Activated CD8-positive, alpha-beta memory T cell treated with anti-CD3 and anti-CD28 coated beads, Interleukin-2, amount 10 ng/mL, durations not matched to agents 7 days and 5 days (primary cell): ENCODE measurements at regions not wholly inside any gene's neighbourhood (a gene's known extent, or its start where the extent isn't known, plus 50 kb on each side); places are given as distances from the start of the nearest gene placed in this dataset.

Experiments used
- ATAC-seq: fragments of 150-1000 bp; cut with Tn5 transposase; one replicate; pipeline ENCODE4 v1.10.0; 2021; ENCODE audit warnings: moderate library complexity
- CTCF ChIA-PET: fragments of 350-600 bp; sonication (Branson Sonifier 250); formaldehyde crosslinking; loops from one replicate; lab custom pipeline; 2021; ENCODE audit warnings: antibody characterized with exemption; lab: Charles Lee
- DNase-seq: peaks from one replicate; pipeline ENCODE4 v3.0.0-alpha.2; 2020
- H3K27ac Mint-ChIP-seq: one replicate; pipeline ENCODE4 v1.8.0; 2021; ENCODE audit warnings: mild to moderate bottlenecking, mixed read lengths
- H3K27me3 Mint-ChIP-seq: one replicate; pipeline ENCODE4 v1.8.0; 2021; ENCODE audit warnings: mixed read lengths
- H3K36me3 Mint-ChIP-seq: one replicate; pipeline ENCODE4 v1.8.0; 2021; ENCODE audit warnings: mild to moderate bottlenecking, mixed read lengths
- H3K4me1 Mint-ChIP-seq: one replicate; pipeline ENCODE4 v1.8.0; 2021; ENCODE audit warnings: mixed read lengths
- H3K4me3 Mint-ChIP-seq: one replicate; pipeline ENCODE4 v1.8.0; 2021; ENCODE audit warnings: mild to moderate bottlenecking, moderate library complexity, mixed read lengths
- H3K9me3 Mint-ChIP-seq: one replicate; pipeline ENCODE4 v1.8.0; 2022; ENCODE audit warnings: low read depth, mixed read lengths

DNA sequence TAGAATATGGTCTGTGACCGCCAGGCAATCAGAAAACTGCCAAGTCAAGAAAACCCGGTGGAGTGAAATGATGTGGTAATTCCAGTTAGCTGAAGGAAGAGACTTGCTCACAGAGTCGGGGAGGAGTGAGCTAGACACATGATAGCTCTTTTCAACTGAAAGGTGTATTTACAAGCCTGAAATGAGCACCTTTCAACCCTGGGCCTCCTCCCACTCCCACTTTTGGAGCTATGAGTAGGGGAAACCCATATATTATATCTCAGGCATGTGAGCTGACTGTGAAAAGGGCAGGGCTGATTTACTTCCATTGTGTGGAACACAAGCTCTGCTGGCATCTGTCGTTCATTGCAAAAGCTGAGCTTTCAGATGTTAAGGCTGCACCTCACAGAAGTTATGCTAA, 960.2 kb downstream of the TUSC7 start:
- Mint-ChIP-seq H3K27ac (no peak overlapping the region), H3K36me3 (no peaks in the 10 kb centered on the region), H3K4me1 (no peaks in the 10 kb centered on the region), H3K4me3 (no peak overlapping the region), H3K27me3 (no peaks in the 10 kb centered on the region), H3K9me3 (peaks cover 9% of the 10 kb centered on the region)
- CTCF ChIA-PET: no interaction called here
- ATAC-seq (no peak), DNase-seq (no peak)

- ATAC-seq (no peak), DNase-seq (no peak)
- Mint-ChIP-seq H3K27ac (no peak overlapping the region), H3K9me3 (peaks cover 5% of the 10 kb centered on the region), H3K4me1 (no peaks in the 10 kb centered on the region), H3K36me3 (no peaks in the 10 kb centered on the region), H3K27me3 (no peaks in the 10 kb centered on the region), H3K4me3 (no peak overlapping the region)
- CTCF ChIA-PET: no interaction called here
Observed at GRCh38 chr3:117671722-117672318, 962.2 kb downstream of the TUSC7 start.

- no peaks in the 10 kb centered on the region for H3K27me3 Mint-ChIP-seq
- H3K27ac Mint-ChIP-seq: no peak overlapping the region
- ATAC-seq (no peak), DNase-seq (no peak)
- no peaks in the 10 kb centered on the region for H3K36me3 Mint-ChIP-seq
- no peaks in the 10 kb centered on the region for H3K4me1 Mint-ChIP-seq
- no peak overlapping the region for H3K4me3 Mint-ChIP-seq
- CTCF ChIA-PET: no interaction called here
- peaks cover 5% of the 10 kb centered on the region for H3K9me3 Mint-ChIP-seq
Observed at GRCh38 chr3:117674321-117674720, 964.7 kb downstream of the TUSC7 start.

DNA sequence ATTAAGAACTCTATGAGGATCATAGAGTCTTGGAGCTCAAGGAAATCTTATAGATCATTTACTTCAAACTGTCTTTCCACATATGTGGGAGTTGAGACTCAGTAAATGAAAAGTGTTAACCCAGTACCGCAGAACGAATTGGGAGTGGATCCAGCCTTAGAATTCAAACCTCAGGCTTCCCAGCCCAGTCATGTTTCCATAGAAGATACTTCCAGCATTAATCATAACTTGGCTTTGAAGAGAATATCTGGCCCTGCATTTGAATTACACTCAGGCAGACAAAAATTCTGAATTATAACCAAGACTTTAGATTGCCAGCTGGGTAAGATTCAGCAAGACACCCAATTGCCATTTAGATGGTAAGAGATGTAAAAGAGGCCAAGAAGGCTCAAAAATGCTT, 972.0 kb downstream of the TUSC7 start:
- Mint-ChIP-seq H3K4me1 (no peaks in the 10 kb centered on the region), H3K9me3 (no peaks in the 10 kb centered on the region), H3K27me3 (no peaks in the 10 kb centered on the region), H3K36me3 (no peaks in the 10 kb centered on the region), H3K4me3 (no peak overlapping the region), H3K27ac (no peak overlapping the region)
- CTCF ChIA-PET: no interaction called here
- no peak for ATAC-seq
- no peak for DNase-seq

DNA sequence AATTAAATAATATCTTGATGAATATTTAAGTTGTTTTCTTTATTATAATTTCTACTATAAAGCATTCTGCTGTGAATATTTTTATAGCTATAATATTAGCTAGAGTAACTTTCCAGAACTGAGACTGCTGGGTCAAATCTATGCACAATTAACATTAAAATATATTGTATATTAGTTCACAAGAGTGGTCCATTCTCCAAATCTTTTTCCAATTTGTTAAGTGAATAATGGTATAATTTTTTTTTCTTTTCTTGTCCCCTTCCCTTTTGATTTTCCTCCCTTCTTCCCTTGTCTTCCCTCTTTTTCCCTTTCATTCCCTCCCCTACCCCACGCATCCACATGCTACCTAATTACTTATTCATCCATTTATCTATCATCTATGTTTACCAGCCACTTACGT, 977.5 kb downstream of the TUSC7 start:
- Mint-ChIP-seq H3K36me3 (no peaks in the 10 kb centered on the region), H3K4me3 (no peak overlapping the region)
- CTCF ChIA-PET: no interaction called here

DNA sequence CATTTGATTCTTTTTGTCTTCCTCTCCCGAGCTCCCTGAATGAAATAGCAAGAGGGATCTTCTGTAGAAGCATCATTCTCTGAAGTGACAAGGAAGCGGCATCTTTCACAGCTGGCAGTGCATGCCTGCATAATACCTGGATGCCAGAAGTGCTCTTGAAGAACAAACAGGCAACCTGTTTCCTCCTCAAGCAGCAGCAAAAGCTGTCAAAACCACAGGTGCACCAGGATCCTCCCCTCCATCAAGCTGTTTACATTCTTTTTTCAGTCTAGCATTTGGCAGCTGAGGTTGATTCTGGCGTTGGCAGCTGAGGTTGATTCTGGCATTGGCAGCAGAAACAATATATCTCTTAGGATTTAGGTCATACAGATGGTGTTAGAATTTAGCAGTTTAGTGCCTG, 979.0 kb downstream of the TUSC7 start:
- Mint-ChIP-seq H3K4me3 (no peak overlapping the region), H3K9me3 (no peaks in the 10 kb centered on the region), H3K4me1 (no peaks in the 10 kb centered on the region), H3K36me3 (no peaks in the 10 kb centered on the region), H3K27me3 (no peaks in the 10 kb centered on the region), H3K27ac (no peak overlapping the region)
- no peak for DNase-seq
- CTCF ChIA-PET: no interaction called here
- ATAC-seq: no peak

More for the DNA sequence above, 977.5 kb downstream of the TUSC7 start:
- DNase-seq (no peak), ATAC-seq (no peak)
- no peaks in the 10 kb centered on the region for H3K4me1 Mint-ChIP-seq
- H3K27me3 Mint-ChIP-seq: no peaks in the 10 kb centered on the region
- H3K27ac Mint-ChIP-seq: no peak overlapping the region
- no peaks in the 10 kb centered on the region for H3K9me3 Mint-ChIP-seq

DNA sequence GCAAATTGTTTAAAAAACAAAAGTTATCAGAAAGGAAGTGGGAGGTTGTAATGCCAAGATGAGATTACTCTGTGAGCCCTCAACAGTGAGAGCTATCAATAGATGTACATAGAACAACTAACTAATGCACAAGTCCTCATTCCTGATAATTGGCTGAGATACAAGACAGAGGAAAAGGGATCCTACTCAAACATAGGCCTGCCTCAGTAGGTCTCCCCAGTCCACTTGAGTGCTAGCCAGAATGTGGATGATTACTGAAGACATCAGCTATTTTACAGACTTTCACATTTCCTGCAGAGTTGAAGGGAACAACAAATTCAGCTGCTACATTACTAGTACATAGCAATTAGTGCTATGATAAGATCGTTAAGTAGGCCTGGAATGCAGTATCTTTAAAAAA, 981.9 kb downstream of the TUSC7 start:
- Mint-ChIP-seq H3K27me3 (no peaks in the 10 kb centered on the region), H3K9me3 (no peaks in the 10 kb centered on the region), H3K4me1 (no peaks in the 10 kb centered on the region), H3K4me3 (no peak overlapping the region), H3K36me3 (no peaks in the 10 kb centered on the region), H3K27ac (no peak overlapping the region)
- no peak for DNase-seq
- CTCF ChIA-PET: no interaction called here
- no peak for ATAC-seq

GRCh38 chr3:117692416-117692995, 982.9 kb downstream of the TUSC7 start:
- CTCF ChIA-PET: no interaction called here
- ATAC-seq (no peak), DNase-seq (no peak)
- H3K27me3 Mint-ChIP-seq: no peaks in the 10 kb centered on the region
- H3K27ac Mint-ChIP-seq: no peak overlapping the region
- no peaks in the 10 kb centered on the region for H3K36me3 Mint-ChIP-seq
- no peaks in the 10 kb centered on the region for H3K4me1 Mint-ChIP-seq
- H3K4me3 Mint-ChIP-seq: no peak overlapping the region
- H3K9me3 Mint-ChIP-seq: no peaks in the 10 kb centered on the region

DNA sequence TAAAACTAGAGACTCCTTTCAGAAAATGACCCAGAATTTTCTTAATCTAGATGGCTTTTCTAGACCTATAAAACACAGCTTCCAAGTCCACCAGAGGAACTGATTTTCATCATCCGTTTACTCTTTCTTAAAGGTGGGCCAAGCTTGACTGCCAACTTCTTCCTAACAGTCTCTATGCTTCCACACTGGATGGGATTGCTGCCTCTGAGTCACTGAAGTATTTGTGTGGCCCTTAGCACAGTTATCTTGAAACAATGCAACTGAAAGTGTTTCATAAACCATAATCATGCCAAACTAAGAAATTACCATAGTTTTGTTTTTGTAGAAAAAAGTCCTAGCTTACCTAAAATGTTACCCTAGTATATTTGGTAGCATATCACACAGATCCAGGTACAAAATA, 985.7 kb downstream of the TUSC7 start:
- H3K4me1 Mint-ChIP-seq: no peaks in the 10 kb centered on the region
- ATAC-seq (no peak), DNase-seq (no peak)
- H3K27ac Mint-ChIP-seq: no peak overlapping the region
- CTCF ChIA-PET: interaction anchor here (1.0 kb wide), 1 partner anchor 31 kb away, joined by 3 read pairs; no protein-coding TSS in a partner anchor
- no peaks in the 10 kb centered on the region for H3K36me3 Mint-ChIP-seq
- no peak overlapping the region for H3K4me3 Mint-ChIP-seq
- H3K27me3 Mint-ChIP-seq: no peaks in the 10 kb centered on the region
- H3K9me3 Mint-ChIP-seq: no peaks in the 10 kb centered on the region

DNA sequence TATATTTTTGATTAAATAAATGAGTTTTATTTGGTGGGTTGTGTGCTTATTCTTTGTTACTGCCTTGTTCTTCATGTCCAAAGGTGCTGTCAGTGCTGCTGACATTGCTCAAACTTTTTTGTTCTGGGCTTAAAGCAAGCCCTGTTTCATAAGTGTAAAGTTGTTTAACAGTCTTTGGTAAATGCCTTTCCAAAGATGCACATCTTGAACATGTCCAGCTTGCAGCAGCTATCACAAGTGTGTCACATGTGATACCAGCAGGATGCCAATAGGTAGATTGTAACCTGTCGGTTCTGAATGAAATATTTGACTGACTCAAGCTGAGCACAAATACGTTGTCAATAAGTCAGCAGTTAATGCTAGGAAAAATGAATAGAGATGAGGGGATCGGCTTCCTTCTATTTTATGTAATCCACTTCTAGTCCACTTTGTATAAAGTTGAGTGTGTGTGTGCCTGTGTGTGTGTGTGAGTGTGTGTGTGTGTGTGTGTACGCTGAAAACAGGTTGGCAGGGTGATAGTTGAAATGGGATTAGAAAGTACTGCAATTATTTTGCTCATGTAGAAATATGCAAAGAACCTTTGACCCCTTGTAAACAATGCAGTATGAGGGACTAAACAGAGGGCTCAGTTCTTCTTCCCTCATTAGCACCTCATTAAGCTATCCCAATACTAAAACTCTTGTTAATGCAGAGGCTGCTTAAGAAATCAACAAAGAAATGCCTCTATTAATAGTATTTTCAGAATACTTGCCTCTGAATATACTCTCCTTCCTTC, 986.5 kb downstream of the TUSC7 start:
- no peaks in the 10 kb centered on the region for H3K27me3 Mint-ChIP-seq
- CTCF ChIA-PET: no interaction called here
- ATAC-seq (no peak), DNase-seq (no peak)
- no peak overlapping the region for H3K27ac Mint-ChIP-seq
- no peak overlapping the region for H3K4me3 Mint-ChIP-seq
- no peaks in the 10 kb centered on the region for H3K9me3 Mint-ChIP-seq
- no peaks in the 10 kb centered on the region for H3K36me3 Mint-ChIP-seq
- no peaks in the 10 kb centered on the region for H3K4me1 Mint-ChIP-seq

- Mint-ChIP-seq H3K27ac (no peak overlapping the region), H3K36me3 (no peaks in the 10 kb centered on the region), H3K4me3 (no peak overlapping the region), H3K4me1 (no peaks in the 10 kb centered on the region), H3K9me3 (no peaks in the 10 kb centered on the region), H3K27me3 (no peaks in the 10 kb centered on the region)
- CTCF ChIA-PET: no interaction called here
- DNase-seq (no peak), ATAC-seq (no peak)
Observed at GRCh38 chr3:117696851-117697407, 987.4 kb downstream of the TUSC7 start.

DNA sequence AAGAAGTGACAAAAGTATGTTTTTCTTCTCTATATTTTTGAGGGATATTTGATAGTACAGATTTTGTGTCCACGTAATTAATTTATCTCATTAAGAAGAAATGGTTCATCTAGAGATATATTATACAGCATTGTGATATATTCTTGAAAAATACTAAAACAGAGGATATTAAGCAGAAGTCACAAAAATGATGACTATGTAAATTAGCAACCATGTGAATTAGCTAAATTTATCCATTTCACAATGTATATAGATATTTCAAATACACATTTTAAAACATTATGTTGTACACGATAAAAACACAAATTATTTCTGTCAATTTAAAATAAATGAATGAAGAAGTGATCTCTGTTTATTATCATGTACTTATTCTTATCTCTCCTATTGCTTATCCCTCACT, 989.5 kb downstream of the TUSC7 start:
- no peaks in the 10 kb centered on the region for H3K9me3 Mint-ChIP-seq

GRCh38 chr3:117700573-117701360, 991.2 kb downstream of the TUSC7 start:
- CTCF ChIA-PET: no interaction called here
- H3K27ac Mint-ChIP-seq: no peak overlapping the region
- H3K36me3 Mint-ChIP-seq: no peaks in the 10 kb centered on the region
- H3K4me1 Mint-ChIP-seq: no peaks in the 10 kb centered on the region
- no peaks in the 10 kb centered on the region for H3K27me3 Mint-ChIP-seq
- no peaks in the 10 kb centered on the region for H3K9me3 Mint-ChIP-seq
- DNase-seq (no peak), ATAC-seq (no peak)
- H3K4me3 Mint-ChIP-seq: no peak overlapping the region

More for the DNA sequence above, 989.5 kb downstream of the TUSC7 start:
- Mint-ChIP-seq H3K27ac (no peak overlapping the region), H3K4me1 (no peaks in the 10 kb centered on the region), H3K36me3 (no peaks in the 10 kb centered on the region), H3K4me3 (no peak overlapping the region), H3K27me3 (no peaks in the 10 kb centered on the region)
- DNase-seq (no peak), ATAC-seq (no peak)
- CTCF ChIA-PET: no interaction called here
